ENCODE measurements at regions not wholly inside any gene's neighbourhood (a gene's known extent, or its start where the extent isn't known, plus 50 kb on each side); places are given as distances from the start of the nearest gene placed in this dataset.

DNA sequence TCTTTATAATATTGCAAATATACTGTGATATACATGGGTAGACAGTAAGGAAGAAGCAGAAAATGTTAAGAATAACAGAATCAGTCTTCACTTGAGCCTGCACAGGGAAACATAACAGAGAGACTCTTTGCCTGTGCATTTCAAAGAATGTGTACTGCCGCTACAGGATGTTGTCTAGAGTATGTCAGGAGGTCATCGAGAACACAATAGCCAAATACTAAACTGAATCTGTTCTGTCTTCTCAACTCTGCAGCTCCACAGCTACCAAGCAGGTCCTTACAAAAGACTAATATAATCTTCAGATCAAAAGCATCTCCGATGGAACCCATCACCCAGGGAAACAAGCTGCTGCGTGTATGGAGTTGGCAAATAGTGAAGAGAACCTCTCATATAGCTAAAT is 471.5 kb downstream of the PCDH10 start:
- TF ChIP-seq, protein P1, sequence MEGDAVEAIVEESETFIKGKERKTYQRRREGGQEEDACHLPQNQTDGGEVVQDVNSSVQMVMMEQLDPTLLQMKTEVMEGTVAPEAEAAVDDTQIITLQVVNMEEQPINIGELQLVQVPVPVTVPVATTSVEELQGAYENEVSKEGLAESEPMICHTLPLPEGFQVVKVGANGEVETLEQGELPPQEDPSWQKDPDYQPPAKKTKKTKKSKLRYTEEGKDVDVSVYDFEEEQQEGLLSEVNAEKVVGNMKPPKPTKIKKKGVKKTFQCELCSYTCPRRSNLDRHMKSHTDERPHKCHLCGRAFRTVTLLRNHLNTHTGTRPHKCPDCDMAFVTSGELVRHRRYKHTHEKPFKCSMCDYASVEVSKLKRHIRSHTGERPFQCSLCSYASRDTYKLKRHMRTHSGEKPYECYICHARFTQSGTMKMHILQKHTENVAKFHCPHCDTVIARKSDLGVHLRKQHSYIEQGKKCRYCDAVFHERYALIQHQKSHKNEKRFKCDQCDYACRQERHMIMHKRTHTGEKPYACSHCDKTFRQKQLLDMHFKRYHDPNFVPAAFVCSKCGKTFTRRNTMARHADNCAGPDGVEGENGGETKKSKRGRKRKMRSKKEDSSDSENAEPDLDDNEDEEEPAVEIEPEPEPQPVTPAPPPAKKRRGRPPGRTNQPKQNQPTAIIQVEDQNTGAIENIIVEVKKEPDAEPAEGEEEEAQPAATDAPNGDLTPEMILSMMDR (IDR thresholded peaks at IDR 0.05) = no peak

DNA sequence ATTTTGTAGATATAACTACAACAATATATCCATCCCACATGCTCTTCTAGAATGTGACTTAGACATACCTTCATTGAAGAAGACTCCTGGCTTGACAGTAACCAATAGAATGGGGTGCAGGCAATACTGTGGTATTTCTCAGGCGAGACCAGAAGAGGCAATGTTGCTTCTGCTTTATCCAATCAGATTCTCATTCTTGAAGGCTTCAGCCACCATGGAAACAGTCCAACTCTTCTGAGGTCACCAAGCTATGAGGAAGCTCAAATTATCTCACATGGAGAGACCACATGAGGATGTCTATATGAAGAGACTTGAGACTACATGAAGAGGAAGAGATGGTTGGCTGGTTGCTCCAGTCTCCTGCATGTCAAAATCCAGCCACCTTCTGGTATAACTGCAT is 469.9 kb downstream of the PCDH10 start:
- TF ChIP-seq, protein P1 (IDR thresholded peaks at IDR 0.05) = no peak

DNA sequence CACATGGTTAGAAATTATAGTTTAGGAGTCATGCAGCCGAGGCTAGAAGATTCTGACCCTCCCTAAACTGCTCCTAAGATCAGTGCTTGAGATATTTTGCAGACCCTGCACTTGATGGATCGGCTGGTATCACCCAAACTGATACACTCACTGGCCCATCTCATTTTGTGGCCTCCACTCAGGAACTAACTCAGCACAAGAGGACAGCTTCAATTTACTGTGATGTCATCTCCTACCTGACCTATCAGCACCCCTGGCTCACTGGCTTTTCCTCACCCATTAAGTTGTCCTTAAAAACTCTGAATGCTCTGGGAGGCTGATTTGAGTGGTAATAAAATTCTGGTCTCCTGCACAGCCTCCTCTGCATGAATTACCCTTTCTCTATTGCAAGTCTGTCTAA is 450.9 kb downstream of the PCDH10 start:
- TF ChIP-seq, protein P1 (IDR thresholded peaks at IDR 0.05) = no peak

DNA sequence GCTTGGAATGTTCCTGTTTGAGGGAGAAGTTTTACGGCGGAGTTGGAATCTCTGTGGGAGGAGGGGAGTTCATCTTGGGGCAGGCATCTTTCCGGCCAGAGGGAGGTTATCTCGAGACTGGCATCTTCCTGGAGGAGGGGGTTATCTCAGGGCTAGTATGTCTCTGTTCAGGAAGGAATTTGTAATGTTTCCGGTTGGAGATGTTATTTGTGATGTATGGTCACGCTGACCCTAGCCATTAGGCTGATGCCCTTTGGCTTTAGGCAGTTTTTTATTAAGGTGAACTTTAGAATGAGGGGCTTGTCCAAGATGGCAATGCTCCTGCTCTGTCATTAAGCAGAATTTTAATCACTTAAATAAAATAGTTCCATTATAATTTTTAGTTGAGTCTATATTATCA is 449.7 kb downstream of the PCDH10 start:
- TF ChIP-seq, protein P1 (IDR thresholded peaks at IDR 0.05) = no peak

- TF ChIP-seq, protein P1 (IDR thresholded peaks at IDR 0.05) = no peak
Observed at GRCh38 chr4:133597251-133597650, 448.2 kb downstream of the PCDH10 start.

DNA sequence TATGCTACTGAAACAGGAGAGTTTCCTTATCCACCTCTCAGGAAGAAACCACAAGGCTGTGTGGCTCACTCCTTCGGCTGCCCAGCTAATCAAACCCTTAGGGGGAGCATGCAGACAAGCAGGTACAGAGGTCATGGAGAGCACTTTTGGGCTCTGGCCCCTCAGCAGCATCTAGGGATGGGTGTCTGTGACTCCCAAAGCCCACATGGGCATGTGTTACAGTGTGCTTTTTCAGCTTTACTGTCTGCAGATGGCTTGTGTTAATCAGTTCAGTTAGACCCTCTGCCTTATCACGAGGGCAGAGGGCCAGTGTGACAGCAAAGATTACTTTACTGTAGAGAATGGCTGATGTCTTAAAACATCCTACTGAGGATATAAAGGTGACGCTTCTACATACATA is 447.4 kb downstream of the PCDH10 start:
- TF ChIP-seq, protein P1 (IDR thresholded peaks at IDR 0.05) = no peak

- TF ChIP-seq, protein P1 (IDR thresholded peaks at IDR 0.05) = no peak
Observed at GRCh38 chr4:133594390-133595207, 445.5 kb downstream of the PCDH10 start.
